ENCODE measurements at regions not wholly inside any gene's neighbourhood (a gene's known extent, or its start where the extent isn't known, plus 50 kb on each side); places are given as distances from the start of the nearest gene placed in this dataset.

- Histone ChIP-seq H3K79me1 (ENCODE audit: low read depth, low read length) (no peaks in the 10 kb centered on the region), H3K23ac (ENCODE audit: insufficient read length) (no peak overlapping the region), H2AK5ac (ENCODE audit: low read depth, low read length) (no peak overlapping the region), H4K8ac (ENCODE audit: extremely low read depth, insufficient read depth, low read length) (no peak overlapping the region), H4K20me1 (replicated peaks in 1 of 2; ENCODE audit: control insufficient read depth in 1 of 2, insufficient read depth in 2 of 2, low read length in 2 of 2) (no peaks in the 10 kb centered on the region), H2BK20ac (ENCODE audit: low read length) (no peak overlapping the region), H2AFZ (ENCODE audit: low read length) (no peak overlapping the region), H3K9ac (replicated peaks in 1 of 4; ENCODE audit: extremely low read depth in 1 of 4, low read depth in 3 of 4, low read length in 3 of 4) (no peak overlapping the region), H3K27ac (ENCODE audit: low read depth, low read length) (no peak overlapping the region), H3K36me3 (ENCODE audit: control insufficient read depth in 2 of 4, insufficient read depth in 4 of 4, low read length in 3 of 4) (no peaks in the 10 kb centered on the region), H3K27me3 (replicated peaks in 1 of 4; ENCODE audit: control insufficient read depth in 3 of 4, extremely low read depth in 1 of 4, insufficient read depth in 3 of 4, low read length in 3 of 4) (no peaks in the 10 kb centered on the region), H3K23me2 (ENCODE audit: low read depth, low read length) (peaks cover 1% of the 10 kb centered on the region; the same call in 1 of the 2 replicates), H2BK120ac (replicated peaks; ENCODE audit: low read depth, low read length) (no peak overlapping the region), H3K4ac (replicated peaks; ENCODE audit: insufficient read length, low read depth, low read length) (no peak overlapping the region), H4K5ac (ENCODE audit: insufficient read length, low read depth, low read length) (no peak overlapping the region), H3K14ac (ENCODE audit: insufficient read length) (no peak overlapping the region), H3K18ac (ENCODE audit: extremely low read depth, low read length) (no peak overlapping the region), H3K4me3 (ENCODE audit: extremely low read depth in 1 of 4, insufficient read depth in 2 of 4, low read depth in 3 of 4, low read length in 4 of 4) (no peak overlapping the region), H3K9me3 (ENCODE audit: insufficient read depth in 2 of 2, low read depth in 1 of 2, low read length in 1 of 2) (no peaks in the 10 kb centered on the region), H4K91ac (replicated peaks; ENCODE audit: insufficient read length, low read length) (no peak overlapping the region), H3K4me1 (replicated peaks in 1 of 4; ENCODE audit: control insufficient read depth in 3 of 4, insufficient read depth in 4 of 4, low read length in 3 of 4) (peaks cover 0 to 3% (median 0%) of the 10 kb centered on the region in 4 experiments; a peak in 1 of 7 replicates), H3K79me2 (ENCODE audit: control insufficient read depth in 1 of 2, insufficient read depth in 2 of 2, low read length in 2 of 2) (no peaks in the 10 kb centered on the region), H3K4me2 (ENCODE audit: insufficient read depth in 1 of 2, low read depth in 2 of 2, low read length in 2 of 2) (no peak overlapping the region), H2BK12ac (ENCODE audit: low read depth, low read length) (no peak overlapping the region), H2BK5ac (ENCODE audit: low read depth, low read length) (no peak overlapping the region), H3K56ac (replicated peaks; ENCODE audit: insufficient read length, low read depth, low read length) (no peak overlapping the region), H2BK15ac (ENCODE audit: low read length) (no peak overlapping the region)
- no peak for TF ChIP-seq SIN3A (conservative IDR thresholded peaks at IDR 0.05 in 1 of 2, IDR thresholded peaks at IDR 0.05 in 1 of 2; ENCODE audit: low read depth in 1 of 2, low read length in 2 of 2)
- 83% methylated on average over 6 of the region's 6 CpGs; no CpG with 5 or more reads in 1 of the 2 experiments for WGBS, 2 experiments (ENCODE audit: extremely low coverage in 1 of 2, insufficient coverage in 1 of 2, insufficient read length in 1 of 2, insufficient replicate concordance in 2 of 2, low coverage in 1 of 2, low lambda C conversion rate in 2 of 2, missing lambda C conversion rate in 1 of 2)
- DNase-seq (ENCODE audit: low read depth in 1 of 2, low spot score in 2 of 2), result no peak
- ChIA-PET POLR2A (ENCODE audit: partially characterized antibody) (no interaction called here), CTCF (ENCODE audit: partially characterized antibody) (interaction anchor here (0.7 to 1.3 kb wide), 4 partner anchors 9 to 228 kb away, joined by 3 to 4 read pairs (median 3); no protein-coding TSS in a partner anchor)
- FAIRE-seq, result no peak
These were observed 78.8 kb upstream of the NEDD4L start for GRCh38 chr18:57965246-57965645.
